ENCODE measurements at regions not wholly inside any gene's neighbourhood (a gene's known extent, or its start where the extent isn't known, plus 50 kb on each side); places are given as distances from the start of the nearest gene placed in this dataset.

DNA sequence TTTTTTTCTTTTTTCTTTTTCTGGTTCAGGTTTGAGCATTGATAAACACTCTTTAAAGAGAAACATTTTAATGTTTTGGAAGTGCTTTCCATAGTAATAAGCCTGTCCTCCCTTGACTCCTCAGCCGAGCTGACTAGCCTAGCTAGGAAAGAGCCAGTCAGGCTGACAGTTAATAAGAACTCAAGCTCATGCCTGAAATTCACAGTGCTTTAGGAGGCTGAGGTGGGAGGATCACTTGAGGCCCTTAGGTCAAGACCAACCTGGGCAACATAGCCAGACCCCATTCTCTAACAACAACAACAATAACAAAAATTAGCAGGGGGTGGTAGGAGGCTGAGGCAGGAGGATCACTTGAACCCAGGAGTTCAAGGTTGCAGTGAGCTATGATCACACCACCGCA lies 53.4 kb upstream of the ZCCHC13 start:
- TF ChIP-seq, protein P1, sequence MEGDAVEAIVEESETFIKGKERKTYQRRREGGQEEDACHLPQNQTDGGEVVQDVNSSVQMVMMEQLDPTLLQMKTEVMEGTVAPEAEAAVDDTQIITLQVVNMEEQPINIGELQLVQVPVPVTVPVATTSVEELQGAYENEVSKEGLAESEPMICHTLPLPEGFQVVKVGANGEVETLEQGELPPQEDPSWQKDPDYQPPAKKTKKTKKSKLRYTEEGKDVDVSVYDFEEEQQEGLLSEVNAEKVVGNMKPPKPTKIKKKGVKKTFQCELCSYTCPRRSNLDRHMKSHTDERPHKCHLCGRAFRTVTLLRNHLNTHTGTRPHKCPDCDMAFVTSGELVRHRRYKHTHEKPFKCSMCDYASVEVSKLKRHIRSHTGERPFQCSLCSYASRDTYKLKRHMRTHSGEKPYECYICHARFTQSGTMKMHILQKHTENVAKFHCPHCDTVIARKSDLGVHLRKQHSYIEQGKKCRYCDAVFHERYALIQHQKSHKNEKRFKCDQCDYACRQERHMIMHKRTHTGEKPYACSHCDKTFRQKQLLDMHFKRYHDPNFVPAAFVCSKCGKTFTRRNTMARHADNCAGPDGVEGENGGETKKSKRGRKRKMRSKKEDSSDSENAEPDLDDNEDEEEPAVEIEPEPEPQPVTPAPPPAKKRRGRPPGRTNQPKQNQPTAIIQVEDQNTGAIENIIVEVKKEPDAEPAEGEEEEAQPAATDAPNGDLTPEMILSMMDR (IDR thresholded peaks at IDR 0.05; ENCODE audit: poor library complexity) = no peak
- no peak for TF ChIP-seq EZH2phosphoT487 (IDR thresholded peaks at IDR 0.05; ENCODE audit: low read depth, severe bottlenecking, unreplicated experiment)

Measured in hepatocyte (in vitro differentiated cells).